GM23338 (cell line): ENCODE measurements at regions not wholly inside any gene's neighbourhood (a gene's known extent, or its start where the extent isn't known, plus 50 kb on each side); places are given as distances from the start of the nearest gene placed in this dataset.

Experiments
- ATAC-seq: fragments of 200-7000 bp; cut with Tn5 transposase; 3 replicates; pipeline ENCODE4 v1.9.1; 2020
- DNase-seq: peaks from one replicate; pipeline ENCODE4 v3.0.0-alpha.2; 2015; ENCODE audit warnings: low spot score
- H2AFZ ChIP-seq: fragments of 200-600 bp; sonication (generic); 2 replicates; pipeline ENCODE4 v1.8.0; 2016; ENCODE audit warnings: antibody characterized with exemption, mild to moderate bottlenecking, moderate library complexity
- H3F3A ChIP-seq: fragments of 200-600 bp; sonication (generic); replicated peaks from 2 replicates; pipeline ENCODE4 v1.8.0; 2017; ENCODE audit warnings: antibody characterized with exemption, mixed run types, low read depth
- H3K27ac ChIP-seq: fragments of 200-600 bp; sonication (generic); 2 replicates; pipeline ENCODE4 v1.6.1; 2016; ENCODE audit warnings: low read depth
- H3K27me3 ChIP-seq: fragments of 200-600 bp; sonication (generic); 2 replicates; pipeline ENCODE4 v1.8.0; 2016; ENCODE audit warnings: mild to moderate bottlenecking, mixed run types, moderate library complexity; ENCODE audit not compliant: insufficient read depth
- H3K36me3 ChIP-seq: fragments of 200-600 bp; sonication (generic); 2 replicates; pipeline ENCODE4 v1.8.0; 2016; ENCODE audit warnings: mild to moderate bottlenecking; ENCODE audit not compliant: insufficient read depth
- H3K4me1 ChIP-seq: fragments of 200-600 bp; sonication (generic); 2 replicates; pipeline ENCODE4 v1.8.0; 2016; ENCODE audit warnings: mild to moderate bottlenecking, moderate library complexity; ENCODE audit not compliant: insufficient read depth
- H3K4me2 ChIP-seq: fragments of 200-600 bp; sonication (generic); 2 replicates; pipeline ENCODE4 v1.7.1; 2017; ENCODE audit warnings: mixed run types
- H3K4me3 ChIP-seq: fragments of 200-600 bp; sonication (generic); 2 replicates; pipeline ENCODE4 v1.6.1; 2016; ENCODE audit warnings: mixed run types
- H3K79me2 ChIP-seq: fragments of 200-600 bp; sonication (generic); replicated peaks from 2 replicates; pipeline ENCODE4 v1.8.0; 2017; ENCODE audit warnings: mild to moderate bottlenecking; ENCODE audit not compliant: insufficient read depth
- H3K9me2 ChIP-seq: fragments of 200-600 bp; sonication (generic); 2 replicates; pipeline ENCODE4 v1.8.0; 2017; ENCODE audit not compliant: insufficient read depth
- H4K20me1 ChIP-seq: fragments of 200-600 bp; sonication (generic); replicated peaks from 2 replicates; pipeline ENCODE4 v1.8.0; 2017; ENCODE audit warnings: mild to moderate bottlenecking; ENCODE audit not compliant: insufficient read depth
- H3K27ac Mint-ChIP-seq: 2 replicates; pipeline ENCODE4 v1.8.0; 2020; ENCODE audit warnings: inconsistent platforms, mild to moderate bottlenecking, moderate library complexity, mixed read lengths
- H3K27me3 Mint-ChIP-seq: 3 replicates; pipeline ENCODE4 v1.8.0; 2022; ENCODE audit warnings: low read depth, mild to moderate bottlenecking, moderate library complexity, mixed read lengths, inconsistent platforms; ENCODE audit not compliant: insufficient read depth, poor library complexity
- H3K36me3 Mint-ChIP-seq: 3 replicates; pipeline ENCODE4 v1.8.0; 2021; ENCODE audit warnings: low read depth, mild to moderate bottlenecking, inconsistent platforms, moderate library complexity, mixed read lengths
- H3K4me1 Mint-ChIP-seq: 3 replicates; pipeline ENCODE4 v1.8.0; 2020; ENCODE audit warnings: mild to moderate bottlenecking, inconsistent platforms, mixed read lengths
- H3K4me3 Mint-ChIP-seq: 3 replicates; pipeline ENCODE4 v1.8.0; 2021; ENCODE audit warnings: moderate library complexity, mild to moderate bottlenecking, inconsistent platforms, mixed read lengths
- H3K9me3 Mint-ChIP-seq: 3 replicates; pipeline ENCODE4 v1.8.0; 2020; ENCODE audit warnings: moderate library complexity, mild to moderate bottlenecking, inconsistent platforms, mixed read lengths
- CREB1 ChIP-seq: fragments of 250-450 bp; sonication (Bioruptor Pico); IDR thresholded peaks from 2 replicates; pipeline ENCODE4 v1.5.0; 2020; ENCODE audit warnings: low read depth, mild to moderate bottlenecking, moderate library complexity
- CTCF ChIP-seq, 2 experiments: fragments of 200-600 bp in 1 of 2; sonication (generic) in 1 of 2; conservative IDR thresholded peaks; 2 replicates each; pipeline versions ENCODE4 v1.5.1 to v1.6.1; 2016 to 2017; ENCODE audit warnings: antibody characterized with exemption in 2 of 2, low read depth in 2 of 2, mild to moderate bottlenecking in 2 of 2, moderate library complexity in 1 of 2
- ETS1 ChIP-seq: IDR thresholded peaks from 2 replicates; pipeline ENCODE4 v1.6.1; 2016; ENCODE audit warnings: antibody characterized with exemption
- EZH2 ChIP-seq: fragments of 200-600 bp; sonication (generic); IDR thresholded peaks from one replicate; pipeline ENCODE4 v1.8.0; 2017; ENCODE audit warnings: antibody characterized with exemption, mild to moderate bottlenecking, low read depth; ENCODE audit not compliant: unreplicated experiment
- EZH2phosphoT487 ChIP-seq: fragments of 200-600 bp; sonication (generic); IDR thresholded peaks from one replicate; pipeline ENCODE4 v1.8.1; 2018; ENCODE audit warnings: antibody characterized with exemption; ENCODE audit not compliant: unreplicated experiment
- JUNB ChIP-seq: IDR thresholded peaks from one replicate; pipeline ENCODE4 v1.6.1; 2016; ENCODE audit warnings: antibody characterized with exemption; ENCODE audit not compliant: unreplicated experiment
- NANOG ChIP-seq: IDR thresholded peaks from 2 replicates; pipeline ENCODE4 v1.6.1; 2016; ENCODE audit warnings: antibody characterized with exemption, borderline replicate concordance
- POLR2AphosphoS5 ChIP-seq: IDR thresholded peaks from 2 replicates; pipeline ENCODE4 v1.6.1; 2016; ENCODE audit warnings: antibody characterized with exemption, low read depth
- REST ChIP-seq: IDR thresholded peaks from one replicate; pipeline ENCODE4 v1.6.1; 2018; ENCODE audit warnings: antibody characterized with exemption; ENCODE audit not compliant: unreplicated experiment
- ZNF114 ChIP-seq: fragments of 250-450 bp; sonication (Bioruptor Pico); IDR thresholded peaks from 2 replicates; pipeline ENCODE4 v1.5.0; 2020; ENCODE audit warnings: mild to moderate bottlenecking, moderate library complexity
- ZNF331 ChIP-seq: fragments of 250-450 bp; sonication (Bioruptor Pico); IDR thresholded peaks from 2 replicates; pipeline ENCODE4 v1.5.0; 2020; ENCODE audit warnings: low read depth, mild to moderate bottlenecking, moderate library complexity

GRCh38 chr15:31480356-31481025 is 153.9 kb downstream of the KLF13 start:
- no peak overlapping the region for H3K4me3 ChIP-seq
- H3K79me2 ChIP-seq = no peaks in the 10 kb centered on the region
- no peaks in the 10 kb centered on the region for H4K20me1 ChIP-seq
- DNase-seq (no peak), ATAC-seq (no peak)
- H3K36me3 ChIP-seq = no peaks in the 10 kb centered on the region
- H3K27ac Mint-ChIP-seq = no peak overlapping the region
- no peak overlapping the region for H2AFZ ChIP-seq
- H3K36me3 Mint-ChIP-seq = peaks cover 4% of the 10 kb centered on the region; the same call in 2 of the 3 replicates
- H3K27me3 Mint-ChIP-seq = peaks cover 33% of the 10 kb centered on the region
- no peak overlapping the region for H3K4me3 Mint-ChIP-seq
- peaks cover 15% of the 10 kb centered on the region for H3K9me3 Mint-ChIP-seq
- H3K27ac ChIP-seq = no peak overlapping the region
- H3K4me1 Mint-ChIP-seq = peaks cover 4% of the 10 kb centered on the region
- TF ChIP-seq ZNF114 (CRISPR knock-in tag) (no peak), EZH2 (no peak), REST (no peak), ETS1 (no peak), EZH2phosphoT487 (no peak), NANOG (no peak), ZNF331 (CRISPR knock-in tag) (no peak), CTCF (conservative IDR thresholded peaks at IDR 0.05; ENCODE audit: low read depth in 2 of 2) (no peak), CREB1 (CRISPR knock-in tag) (no peak), POLR2AphosphoS5 (no peak), JUNB (no peak)
- H3F3A ChIP-seq = 0 out of 2 replicates have a peak, but pooled peaks cover 4% of the 10 kb centered on the region
- no peak overlapping the region for H3K4me2 ChIP-seq
- no peaks in the 10 kb centered on the region for H3K4me1 ChIP-seq
- H3K9me2 ChIP-seq = no peaks in the 10 kb centered on the region
- H3K27me3 ChIP-seq = peaks cover 49% of the 10 kb centered on the region
